NCI-H748 (cell line): ENCODE measurements at regions not wholly inside any gene's neighbourhood (a gene's known extent, or its start where the extent isn't known, plus 50 kb on each side); places are given as distances from the start of the nearest gene placed in this dataset.

Experiments used
- DNase-seq: peaks from one replicate; lab custom pipeline; 2025; ENCODE audit not compliant: unreplicated experiment; lab: John Stamatoyannopoulos, UW

DNA sequence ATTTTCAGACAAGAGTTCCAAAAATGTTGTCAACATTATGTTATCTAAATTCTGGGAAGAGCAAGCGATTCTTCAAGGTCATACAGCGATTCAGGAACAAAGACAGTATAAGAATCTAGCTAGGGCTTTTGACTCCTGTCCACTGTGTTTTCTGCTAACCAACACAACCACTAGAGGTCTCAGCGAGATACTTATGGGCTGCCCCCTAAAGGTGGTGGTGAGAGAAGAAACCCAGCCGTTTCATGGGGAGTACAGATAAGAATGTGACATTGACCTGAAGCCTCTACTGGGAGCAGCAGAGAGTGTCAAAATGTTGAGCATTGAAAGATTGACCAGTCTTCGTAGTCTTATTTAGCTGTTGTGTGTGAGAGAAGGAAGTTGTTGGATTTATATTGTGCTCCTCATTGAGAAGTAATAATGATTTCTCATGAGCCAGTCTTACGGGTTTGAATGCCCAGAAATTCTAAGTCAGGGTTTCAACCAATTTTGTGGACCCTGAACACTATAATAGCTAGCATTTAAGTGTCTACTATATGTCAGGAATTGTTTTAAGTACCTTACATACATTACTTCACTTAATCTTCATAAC, 168.3 kb downstream of the SPRY1 start:
- DNase-seq: peak; percentile 76

DNA sequence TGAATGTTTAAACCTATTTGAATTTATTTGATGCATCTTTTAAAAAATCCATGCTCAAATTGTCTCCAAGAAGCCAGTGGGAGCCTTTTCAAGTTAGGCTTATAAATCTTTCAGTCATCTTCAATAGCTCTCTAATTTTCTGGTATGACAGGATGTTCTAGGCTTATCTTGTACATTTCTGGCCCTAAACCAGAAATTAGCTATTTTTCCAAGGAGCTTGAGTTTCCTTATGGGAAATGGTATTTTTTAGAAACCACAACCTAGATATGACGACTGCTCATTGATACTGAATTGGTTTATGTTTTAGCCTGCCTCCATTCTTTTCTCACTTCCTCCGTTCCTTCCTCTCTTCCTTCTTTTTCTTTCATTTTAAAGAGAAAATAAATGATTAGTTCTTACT, 172.3 kb downstream of the SPRY1 start:
- DNase-seq: no peak

DNA sequence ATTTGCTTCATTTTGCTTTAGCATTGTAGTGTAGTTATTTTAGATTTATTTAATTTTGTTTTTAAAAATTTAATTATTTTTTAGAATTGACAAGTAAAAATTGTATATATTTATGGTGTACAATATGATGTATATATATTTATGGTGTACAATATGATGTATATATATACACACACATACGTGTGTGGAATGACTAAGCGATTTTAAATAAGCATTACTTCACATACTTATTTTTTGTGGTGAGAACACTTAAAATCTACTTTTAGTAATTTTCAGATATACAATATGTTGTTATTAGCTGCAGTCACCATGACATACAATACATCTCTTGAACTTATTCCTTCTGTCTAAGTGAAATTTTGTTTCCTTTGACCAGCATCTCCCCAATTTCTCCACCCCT, 172.9 kb downstream of the SPRY1 start:
- no peak for DNase-seq

DNA sequence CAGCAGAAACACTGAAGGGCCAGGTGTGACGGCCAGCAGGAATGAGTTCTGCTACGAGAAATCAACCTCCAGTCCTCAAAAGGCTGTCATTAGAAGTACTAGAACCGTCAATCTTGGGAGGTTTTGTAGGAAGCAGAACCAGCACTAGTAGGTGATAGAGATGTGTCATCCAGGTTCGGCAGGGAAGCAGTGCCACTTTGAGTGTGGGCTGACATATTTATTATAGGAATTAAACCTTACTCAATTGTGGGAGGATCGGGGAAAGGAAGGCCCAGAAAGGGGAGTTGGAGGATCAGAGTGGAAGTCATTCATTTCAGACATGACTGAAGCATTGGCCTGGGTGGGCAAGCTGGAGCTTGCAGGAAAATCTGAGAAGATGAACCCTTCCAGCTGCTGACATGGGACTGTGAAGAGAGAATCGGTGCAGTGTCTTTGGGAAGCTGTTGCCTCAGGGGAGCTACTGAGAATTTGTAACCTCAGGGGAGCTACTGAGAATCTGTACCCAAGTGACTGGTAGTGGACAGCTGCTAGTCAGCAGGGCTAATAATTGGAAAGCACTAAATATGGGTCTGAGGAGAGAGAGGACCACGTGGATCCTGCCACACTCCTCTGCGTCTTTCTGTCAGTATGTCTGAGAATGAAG, 177.4 kb downstream of the SPRY1 start:
- DNase-seq: no peak

- no peak for DNase-seq
Observed at GRCh38 chr4:123575291-123575690, 178.7 kb downstream of the SPRY1 start.

DNA sequence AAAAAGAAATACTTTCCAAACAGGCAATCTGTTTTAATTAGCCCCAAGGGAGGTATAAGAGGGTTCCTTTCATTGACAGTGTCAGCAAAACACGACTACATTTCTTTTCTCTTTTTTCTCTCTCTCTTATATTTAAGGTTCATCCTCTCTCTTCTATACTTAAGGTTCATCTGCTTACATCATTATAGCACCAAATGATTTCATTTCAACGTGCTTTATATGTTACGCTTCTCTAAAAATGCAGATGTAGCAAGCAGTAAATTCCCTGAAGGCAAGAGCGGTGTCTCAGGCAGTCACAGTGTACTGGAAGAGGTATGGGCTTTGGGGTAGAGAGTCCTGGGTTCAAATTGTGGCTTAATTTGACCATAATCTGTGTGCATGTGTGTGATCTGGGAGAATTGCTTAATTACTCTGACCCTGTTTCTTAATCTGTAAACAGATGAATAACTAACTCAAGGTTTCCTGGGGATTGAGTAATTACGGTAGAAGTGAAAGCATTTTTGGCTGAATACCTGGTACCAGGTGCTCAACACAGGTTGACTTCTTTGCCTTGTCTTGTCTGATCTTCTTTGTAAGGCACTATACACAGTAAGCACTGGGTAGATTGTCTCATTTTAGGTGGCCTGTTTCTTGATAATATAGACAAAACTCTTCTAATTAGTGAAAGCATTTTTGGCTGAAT, 180.8 kb downstream of the SPRY1 start:
- DNase-seq: no peak

GRCh38 chr4:123578276-123579029, 181.9 kb downstream of the SPRY1 start:
- DNase-seq: no peak

DNA sequence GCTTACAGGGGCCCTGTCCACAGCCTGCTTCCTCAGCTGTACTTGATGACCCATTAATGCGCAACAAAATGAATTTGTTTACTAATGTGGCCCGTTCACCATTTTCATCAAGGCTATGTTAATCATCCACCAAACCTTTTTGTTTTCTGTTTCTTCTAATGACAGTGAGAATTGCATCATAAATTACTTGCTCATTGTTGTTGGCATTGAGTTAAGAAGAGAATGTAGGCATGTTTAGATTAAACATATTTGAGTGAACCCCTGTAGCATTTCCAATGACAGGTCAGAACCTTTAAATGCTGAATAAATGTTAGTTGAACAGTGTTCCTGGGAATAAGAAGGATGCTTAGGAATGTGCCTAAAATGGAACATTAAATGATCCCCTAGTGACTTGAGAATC, 183.4 kb downstream of the SPRY1 start:
- no peak for DNase-seq

DNA sequence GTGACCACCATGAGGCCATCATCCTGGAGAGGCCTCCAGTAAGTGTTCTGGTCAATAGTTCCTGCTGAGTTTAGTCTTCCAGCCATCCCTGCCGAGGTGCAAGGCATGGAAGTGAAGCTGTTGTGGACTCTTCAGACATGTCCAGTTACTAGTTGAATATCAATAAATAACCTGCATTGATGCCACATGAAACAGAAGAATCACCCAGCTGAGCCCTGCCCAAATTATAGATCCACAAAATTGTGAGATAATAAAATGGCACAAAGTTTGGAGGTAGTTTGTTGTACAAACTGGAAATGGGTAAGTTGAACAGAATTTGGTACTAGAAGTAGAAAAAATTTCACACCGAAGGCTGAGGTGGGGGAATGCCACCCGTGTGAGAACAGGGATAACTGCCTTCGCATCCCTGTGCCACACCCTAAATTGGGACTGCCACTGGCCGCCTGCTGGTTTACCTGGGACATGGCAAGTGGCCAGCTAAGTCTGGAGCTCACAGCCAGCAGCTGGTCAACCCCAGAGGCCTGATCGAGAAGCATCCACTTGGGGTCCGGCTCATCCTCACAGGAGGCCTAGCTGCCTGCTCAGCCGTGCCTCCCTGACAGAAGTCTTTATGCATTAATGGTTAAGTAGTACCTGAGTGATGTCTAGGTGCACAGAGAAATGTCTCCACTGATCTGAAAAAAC, 184.5 kb downstream of the SPRY1 start:
- no peak for DNase-seq

GRCh38 chr4:123581802-123582201, 185.2 kb downstream of the SPRY1 start:
- DNase-seq: no peak

- no peak for DNase-seq
Observed at GRCh38 chr4:123583043-123583442, 186.4 kb downstream of the SPRY1 start.

- DNase-seq: no peak
Observed at GRCh38 chr4:123585111-123585510, 188.5 kb downstream of the SPRY1 start.

- peak; percentile 90 for DNase-seq
Observed at GRCh38 chr4:123587983-123588494, 191.4 kb downstream of the SPRY1 start.

DNA sequence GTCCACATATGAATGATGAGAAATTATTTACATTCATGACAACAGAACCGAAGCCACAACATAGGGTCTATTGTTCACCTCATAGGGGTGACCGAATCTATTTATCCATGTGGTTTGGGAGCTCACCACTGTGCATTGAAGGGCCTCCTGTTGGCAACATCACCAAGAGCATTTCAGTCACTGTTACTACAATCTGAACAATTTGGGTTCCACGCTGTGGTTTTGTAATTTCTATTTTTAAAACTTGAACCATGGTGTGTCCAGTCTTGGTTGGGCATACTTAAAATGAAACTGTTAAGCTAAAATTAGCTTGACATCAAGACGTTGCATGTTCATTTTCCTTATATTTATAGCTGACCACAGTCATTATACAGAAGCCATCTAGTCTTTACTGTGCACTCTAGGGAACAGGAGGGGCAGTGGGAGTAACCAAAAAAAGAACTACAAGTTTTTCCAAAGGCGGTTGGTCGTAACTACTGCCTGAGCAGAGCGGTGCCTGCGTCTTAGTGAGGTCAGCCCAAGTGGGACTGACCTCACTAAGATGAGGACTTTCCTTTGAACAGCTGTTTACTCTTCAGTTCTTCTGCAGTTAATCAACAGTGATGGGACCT, 192.1 kb downstream of the SPRY1 start:
- peak; percentile 69 for DNase-seq

- DNase-seq: no peak
Observed at GRCh38 chr4:123589301-123589700, 192.7 kb downstream of the SPRY1 start.

- no peak for DNase-seq
Observed at GRCh38 chr4:123591875-123592274, 195.3 kb downstream of the SPRY1 start.

GRCh38 chr4:123593655-123594054, 197.1 kb downstream of the SPRY1 start:
- no peak for DNase-seq

GRCh38 chr4:123596805-123597204, 200.2 kb downstream of the SPRY1 start:
- no peak for DNase-seq

DNA sequence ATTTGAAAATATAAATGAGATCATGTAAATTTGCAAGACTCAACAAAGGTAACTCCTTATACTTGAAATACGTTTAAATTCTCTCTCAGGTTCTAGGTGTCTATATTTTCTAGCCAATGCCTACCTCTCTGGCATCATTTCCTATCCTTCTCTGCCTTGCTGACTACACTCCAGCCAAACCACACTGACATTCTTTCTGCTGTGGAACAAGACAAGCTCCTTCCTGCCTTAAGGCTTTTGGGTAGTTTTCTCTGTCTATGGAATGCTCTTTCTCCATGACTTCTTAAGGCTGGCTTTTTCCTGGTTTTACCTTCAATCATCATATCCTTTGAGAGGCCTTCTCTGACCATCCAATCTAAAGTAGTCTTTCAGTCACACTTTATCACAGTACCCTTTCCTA, 201.0 kb downstream of the SPRY1 start:
- DNase-seq: no peak

DNA sequence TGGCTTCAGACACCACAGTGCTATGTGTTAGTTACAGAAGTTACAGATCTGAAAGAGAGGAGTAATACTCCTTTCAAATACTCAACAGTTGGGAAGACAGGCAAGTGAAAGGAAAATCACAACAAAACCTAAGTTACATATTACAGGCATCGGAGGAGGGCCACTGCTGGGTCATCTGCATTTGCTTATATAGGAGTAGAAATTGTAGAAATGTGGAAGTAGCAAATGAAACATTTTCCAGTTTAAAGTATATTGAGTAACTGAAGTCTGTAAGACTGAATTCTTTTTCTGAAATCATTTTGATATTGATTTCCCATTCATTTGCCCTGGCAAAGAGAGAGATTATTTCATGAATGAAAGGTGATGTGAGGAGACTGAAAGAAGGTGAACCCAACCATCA, 201.7 kb downstream of the SPRY1 start:
- DNase-seq: no peak
